Stomach (tissue), 8 donors: ENCODE measurements at regions not wholly inside any gene's neighbourhood (a gene's known extent, or its start where the extent isn't known, plus 50 kb on each side); places are given as distances from the start of the nearest gene placed in this dataset.

ENCODE experiments used
- DNase-seq, 2 donors: peaks; one replicate each; pipeline versions ENCODE4 v3.0.0 to v3.0.0-alpha.2; 2013 to 2019
- H3K27ac ChIP-seq, 5 donors: fragments of 200-600 bp in 4 of 5; sonication (generic) in 4 of 5; one replicate each; pipeline ENCODE4 v1.5.1; 2013 to 2019; ENCODE audit warnings: mild to moderate bottlenecking in 1 of 5, moderate library complexity in 1 of 5
- H3K27me3 ChIP-seq, 3 donors: fragments of 200-600 bp; sonication (generic); one replicate each; pipeline ENCODE4 v1.5.1; 2017 to 2019; ENCODE audit warnings: mixed run types in 1 of 3
- H3K36me3 ChIP-seq, 4 donors: fragments of 200-600 bp; sonication (generic); 1 replicate in 3 of 4; 2 replicates in 1 of 4; pipeline ENCODE4 v1.5.1; 2016 to 2019
- H3K4me1 ChIP-seq, 4 donors: fragments of 200-600 bp; sonication (generic); one replicate each; pipeline ENCODE4 v1.5.1; 2016 to 2019
- H3K4me3 ChIP-seq, 4 donors: fragments of 200-600 bp; sonication (generic) in 3 of 4; one replicate each; pipeline ENCODE4 v1.5.1; 2016 to 2019; ENCODE audit warnings: mild to moderate bottlenecking in 1 of 4
- H3K9me3 ChIP-seq, 4 donors: fragments of 200-600 bp; sonication (generic); one replicate each; pipeline ENCODE4 v1.5.1; 2016 to 2019
- CTCF ChIP-seq, 7 experiments: fragments of 450-650 bp in 4 of 7; fragments of 200-600 bp in 3 of 7; sonication (generic) in 3 of 7; IDR thresholded peaks; one replicate each; pipeline ENCODE4 v1.5.1; 2016 to 2019; ENCODE audit warnings: antibody characterized with exemption in 7 of 7, control low read depth in 2 of 7, mild to moderate bottlenecking in 1 of 7
- EP300 ChIP-seq: sonication (generic); formaldehyde crosslinking; IDR thresholded peaks from one replicate; pipeline ENCODE4 v1.6.1; 2017; ENCODE audit warnings: antibody characterized with exemption
- POLR2A ChIP-seq, 4 donors: fragments of 450-650 bp; IDR thresholded peaks; one replicate each; pipeline ENCODE4 v1.6.1; 2016; ENCODE audit warnings: antibody characterized with exemption in 4 of 4, control low read depth in 2 of 4, mild to moderate bottlenecking in 1 of 4, moderate library complexity in 1 of 4
- POLR2AphosphoS5 ChIP-seq, 3 donors: sonication (generic); formaldehyde crosslinking; IDR thresholded peaks; one replicate each; pipeline ENCODE4 v1.6.1; 2016; ENCODE audit warnings: antibody characterized with exemption in 3 of 3
- WGBS, 5 donors: extraction: QIAGEN DNeasy Blood & Tissue Kit in 3 of 5; methylation state at CpG; one replicate each; pipeline versions ENCODE4 v1.1.5 to v1.1.7; 2013 to 2018; 5-methylcytosine and 5-hydroxymethylcytosine counted together
- intact Hi-C: fragments of 100-400 bp; cut with DNase I; formaldehyde crosslinking; loops from one replicate; pipeline ENCODE4 v1.15.1; 2023; ENCODE audit warnings: low total_unique reads
- donor health status: healthy with polysubstance abuse.
- donor health status: Bipolar disorder and iron deficiency.
- donor health status: healthy.

- Histone ChIP-seq H3K27ac (no peak overlapping the region), H3K36me3 (no peaks in the 10 kb centered on the region), H3K9me3 (no peaks in the 10 kb centered on the region), H3K4me3 (no peak overlapping the region), H3K27me3 (no peaks in the 10 kb centered on the region), H3K4me1 (no peaks in the 10 kb centered on the region)
- DNase-seq, result no peak
- intact Hi-C loops, result no loop called here
- TF ChIP-seq EP300 (no peak), POLR2A (IDR thresholded peaks at IDR 0.05) (no peak), POLR2AphosphoS5 (IDR thresholded peaks at IDR 0.05) (no peak), CTCF (IDR thresholded peaks at IDR 0.05) (no peak)
Measured at GRCh38 chr10:109070492-109070891, 852.8 kb downstream of the XPNPEP1 start.

GRCh38 chr10:109067031-109067430 lies 856.3 kb downstream of the XPNPEP1 start:
- intact Hi-C loops, result no loop called here
- Histone ChIP-seq H3K27me3 (no peaks in the 10 kb centered on the region), H3K4me3 (no peak overlapping the region), H3K36me3 (no peaks in the 10 kb centered on the region), H3K4me1 (no peaks in the 10 kb centered on the region), H3K9me3 (no peaks in the 10 kb centered on the region), H3K27ac (no peak overlapping the region)
- TF ChIP-seq EP300, result no peak
- TF ChIP-seq CTCF (IDR thresholded peaks at IDR 0.05), result no peak
- DNase-seq, result no peak

- TF ChIP-seq POLR2AphosphoS5 (IDR thresholded peaks at IDR 0.05) (no peak), POLR2A (IDR thresholded peaks at IDR 0.05) (no peak), CTCF (IDR thresholded peaks at IDR 0.05) (no peak), EP300 (no peak)
- Histone ChIP-seq H3K9me3 (no peaks in the 10 kb centered on the region), H3K36me3 (no peaks in the 10 kb centered on the region), H3K4me3 (no peak overlapping the region), H3K27ac (no peak overlapping the region), H3K27me3 (no peaks in the 10 kb centered on the region), H3K4me1 (no peaks in the 10 kb centered on the region)
- WGBS, 5 donors, result 48 to 61% (median 57%) methylated on average over 2 of the region's 2 CpGs
- DNase-seq, result no peak
- intact Hi-C loops, result no loop called here
Measured at GRCh38 chr10:109065821-109066220, 857.5 kb downstream of the XPNPEP1 start.

- Histone ChIP-seq H3K27ac (no peak overlapping the region), H3K27me3 (no peaks in the 10 kb centered on the region), H3K4me1 (no peaks in the 10 kb centered on the region), H3K36me3 (no peaks in the 10 kb centered on the region), H3K9me3 (no peaks in the 10 kb centered on the region), H3K4me3 (no peak overlapping the region)
- intact Hi-C loops, result no loop called here
- TF ChIP-seq POLR2AphosphoS5 (IDR thresholded peaks at IDR 0.05), result no peak
- no peak for TF ChIP-seq CTCF (IDR thresholded peaks at IDR 0.05)
- TF ChIP-seq EP300, result no peak
- TF ChIP-seq POLR2A (IDR thresholded peaks at IDR 0.05), result no peak
- no peak for DNase-seq
Measured at GRCh38 chr10:109062371-109062770, 860.9 kb downstream of the XPNPEP1 start.

- Histone ChIP-seq H3K4me3 (no peak overlapping the region), H3K4me1 (no peaks in the 10 kb centered on the region), H3K27ac (no peak overlapping the region), H3K36me3 (no peaks in the 10 kb centered on the region), H3K9me3 (no peaks in the 10 kb centered on the region), H3K27me3 (no peaks in the 10 kb centered on the region)
- DNase-seq, result no peak
- TF ChIP-seq POLR2A (IDR thresholded peaks at IDR 0.05) (no peak), CTCF (IDR thresholded peaks at IDR 0.05) (no peak), POLR2AphosphoS5 (IDR thresholded peaks at IDR 0.05) (no peak)
- 58 to 78% (median 71%) methylated on average over 2 of the region's 2 CpGs for WGBS, 5 donors
- intact Hi-C loops, result no loop called here
Measured at GRCh38 chr10:109055243-109055642, 868.1 kb downstream of the XPNPEP1 start.
